VCaP (cell line): ENCODE measurements at regions not wholly inside any gene's neighbourhood (a gene's known extent, or its start where the extent isn't known, plus 50 kb on each side); places are given as distances from the start of the nearest gene placed in this dataset.
"Not testable (repeated sequence)": the region's sequence is repeated elsewhere in the genome, so short reads cannot be mapped to it uniquely, and the experiment has no call there.

Source experiments
- H3K27ac ChIP-seq: fragments of 450-650 bp; 2 replicates; pipeline ENCODE4 v1.5.1; 2017
- TF ChIP-seq, protein P1 (sequence below): fragments of 450-650 bp; conservative IDR thresholded peaks from 2 replicates; pipeline ENCODE4 v1.5.1; 2017; ENCODE audit warnings: mild to moderate bottlenecking, moderate library complexity

DNA sequence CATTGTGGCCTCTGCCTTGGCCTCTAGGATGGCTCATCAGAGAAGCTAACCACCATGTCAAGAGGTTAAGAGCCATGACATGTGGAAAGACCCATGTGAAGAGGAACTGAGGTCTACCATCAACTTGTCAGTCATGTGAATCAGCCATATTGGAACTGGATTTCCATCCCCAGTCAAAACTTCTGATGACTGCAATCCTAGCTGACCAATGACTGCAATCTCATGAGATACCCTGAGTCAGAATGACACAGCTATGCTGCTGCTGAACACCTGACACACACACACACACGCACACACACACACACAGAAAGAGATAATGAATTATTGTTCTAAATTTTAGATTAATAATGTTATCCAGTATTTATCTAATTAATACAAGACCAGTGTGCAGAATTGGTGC, 337.5 kb upstream of the LMCD1 start:
- TF ChIP-seq, protein P1, sequence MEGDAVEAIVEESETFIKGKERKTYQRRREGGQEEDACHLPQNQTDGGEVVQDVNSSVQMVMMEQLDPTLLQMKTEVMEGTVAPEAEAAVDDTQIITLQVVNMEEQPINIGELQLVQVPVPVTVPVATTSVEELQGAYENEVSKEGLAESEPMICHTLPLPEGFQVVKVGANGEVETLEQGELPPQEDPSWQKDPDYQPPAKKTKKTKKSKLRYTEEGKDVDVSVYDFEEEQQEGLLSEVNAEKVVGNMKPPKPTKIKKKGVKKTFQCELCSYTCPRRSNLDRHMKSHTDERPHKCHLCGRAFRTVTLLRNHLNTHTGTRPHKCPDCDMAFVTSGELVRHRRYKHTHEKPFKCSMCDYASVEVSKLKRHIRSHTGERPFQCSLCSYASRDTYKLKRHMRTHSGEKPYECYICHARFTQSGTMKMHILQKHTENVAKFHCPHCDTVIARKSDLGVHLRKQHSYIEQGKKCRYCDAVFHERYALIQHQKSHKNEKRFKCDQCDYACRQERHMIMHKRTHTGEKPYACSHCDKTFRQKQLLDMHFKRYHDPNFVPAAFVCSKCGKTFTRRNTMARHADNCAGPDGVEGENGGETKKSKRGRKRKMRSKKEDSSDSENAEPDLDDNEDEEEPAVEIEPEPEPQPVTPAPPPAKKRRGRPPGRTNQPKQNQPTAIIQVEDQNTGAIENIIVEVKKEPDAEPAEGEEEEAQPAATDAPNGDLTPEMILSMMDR: no peak
- no peak overlapping the region for H3K27ac ChIP-seq

DNA sequence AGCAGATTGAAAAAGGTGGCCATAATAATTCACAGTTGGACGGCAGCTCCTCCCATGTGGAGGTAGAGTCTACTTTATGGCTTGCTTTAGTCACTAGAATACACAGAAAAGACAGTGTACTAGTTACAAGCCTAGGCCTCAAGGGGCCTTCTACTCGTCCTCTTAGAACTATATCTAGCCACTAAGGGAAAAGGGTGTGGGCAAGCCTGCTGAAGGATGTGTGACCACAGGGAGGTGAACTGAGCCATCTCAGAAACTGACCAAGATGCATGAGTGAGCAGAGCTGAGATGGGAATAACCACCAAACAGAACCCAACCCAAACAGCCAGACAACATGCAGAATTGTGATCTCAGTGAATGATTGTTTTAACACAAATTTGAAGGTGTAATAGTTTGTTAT, 335.6 kb upstream of the LMCD1 start:
- no peak overlapping the region for H3K27ac ChIP-seq
- TF ChIP-seq, protein P1: no peak

DNA sequence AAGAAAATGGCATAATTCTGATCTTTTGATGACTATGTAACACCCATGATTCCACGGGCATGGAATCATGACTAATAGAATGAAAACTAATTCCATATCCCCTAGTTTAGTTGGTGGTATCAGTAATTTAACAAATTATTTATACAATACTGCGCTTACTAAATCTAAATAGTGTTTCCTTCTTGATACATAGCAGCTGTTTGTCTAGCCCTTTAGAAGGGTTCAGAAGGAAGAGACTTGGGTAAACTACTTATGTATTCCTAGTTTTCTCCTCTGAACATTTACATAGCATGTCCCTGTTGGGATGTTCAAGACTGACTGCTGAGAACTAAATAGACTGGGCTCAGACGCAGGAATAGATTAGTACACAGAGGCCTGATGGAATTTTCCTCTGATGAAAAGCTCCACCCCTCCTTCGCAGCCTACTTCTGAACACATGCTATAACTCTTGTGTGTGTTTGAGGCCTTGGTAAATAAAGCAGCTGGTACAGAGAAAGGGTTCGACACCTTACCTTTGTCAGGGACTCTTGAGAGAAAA, 330.6 kb upstream of the LMCD1 start:
- TF ChIP-seq, protein P1: no peak
- H3K27ac ChIP-seq: peak overlapping the region; percentile 16; the same call in 1 of the 2 replicates

DNA sequence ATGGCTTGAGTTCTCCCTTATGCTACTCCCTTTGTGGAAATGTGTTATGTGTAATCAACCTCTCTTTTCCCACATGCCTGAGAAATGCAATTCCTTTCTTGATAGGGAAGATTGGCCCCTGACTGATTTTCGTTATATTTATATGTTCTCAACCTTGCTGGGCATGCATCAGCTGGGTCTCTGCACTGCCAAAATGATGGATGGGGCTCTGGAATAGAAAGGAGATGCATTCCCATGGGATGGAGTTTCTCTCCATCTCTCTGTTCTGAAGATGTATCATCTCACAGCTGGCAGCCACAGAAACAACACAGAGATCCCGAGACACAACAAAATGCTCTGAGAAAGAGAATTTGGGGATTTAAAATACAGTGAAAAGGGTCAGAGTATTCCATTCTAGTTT, 327.7 kb upstream of the LMCD1 start:
- TF ChIP-seq, protein P1: no peak

DNA sequence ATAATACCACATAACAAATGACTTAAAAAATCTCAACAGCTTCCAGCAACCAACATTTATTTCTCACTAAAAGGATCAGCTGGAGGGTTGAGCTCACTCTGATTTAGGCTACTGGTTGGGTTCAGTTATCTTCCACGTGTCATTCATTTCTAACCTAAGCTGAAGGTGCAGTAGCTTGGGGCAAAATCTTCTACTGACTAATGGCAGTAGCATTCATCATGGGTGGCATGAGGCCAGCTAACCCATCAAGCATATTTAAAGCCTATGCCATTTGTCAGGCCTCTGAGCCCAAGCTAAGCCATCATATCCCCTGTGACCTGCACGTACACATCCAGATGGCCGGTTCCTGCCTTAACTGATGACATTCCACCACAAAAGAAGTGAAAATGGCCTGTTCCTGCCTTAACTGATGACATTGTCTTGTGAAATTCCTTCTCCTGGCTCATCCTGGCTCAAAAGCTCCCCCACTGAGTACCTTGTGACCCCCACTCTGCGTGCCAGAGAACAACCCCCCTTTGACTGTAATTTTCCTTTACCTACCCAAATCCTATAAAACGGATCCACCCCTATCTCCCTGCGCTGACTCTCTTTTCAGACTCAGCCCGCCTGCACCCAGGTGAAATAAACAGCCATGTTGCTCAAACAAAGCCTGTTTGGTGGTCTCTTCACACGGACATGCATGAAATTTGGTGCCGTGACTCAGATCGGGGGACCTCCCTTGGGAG, 324.7 kb upstream of the LMCD1 start:
- not testable (repeated sequence) for H3K27ac ChIP-seq

More for the DNA sequence above, 327.7 kb upstream of the LMCD1 start:
- no peak overlapping the region for H3K27ac ChIP-seq

DNA sequence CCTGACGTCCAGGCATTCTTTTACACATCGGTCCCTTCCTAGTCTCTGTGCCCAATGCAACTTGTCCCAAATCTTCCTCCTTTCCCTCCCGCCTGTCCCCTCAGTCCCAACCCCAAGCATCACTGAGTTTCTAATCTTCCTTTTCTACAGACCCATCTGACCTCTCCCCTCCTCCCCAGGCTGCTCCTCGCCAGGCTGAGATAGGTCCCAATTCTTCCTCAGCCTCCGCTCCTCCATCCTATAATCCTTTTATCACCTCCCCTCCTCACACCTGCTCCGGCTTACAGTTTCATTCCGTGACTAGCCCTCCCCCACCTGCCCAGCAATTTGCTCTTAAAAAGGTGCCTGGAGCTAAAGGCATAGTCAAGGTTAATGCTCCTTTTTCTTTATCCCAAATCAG, 323.1 kb upstream of the LMCD1 start:
- not testable (repeated sequence) for H3K27ac ChIP-seq

DNA sequence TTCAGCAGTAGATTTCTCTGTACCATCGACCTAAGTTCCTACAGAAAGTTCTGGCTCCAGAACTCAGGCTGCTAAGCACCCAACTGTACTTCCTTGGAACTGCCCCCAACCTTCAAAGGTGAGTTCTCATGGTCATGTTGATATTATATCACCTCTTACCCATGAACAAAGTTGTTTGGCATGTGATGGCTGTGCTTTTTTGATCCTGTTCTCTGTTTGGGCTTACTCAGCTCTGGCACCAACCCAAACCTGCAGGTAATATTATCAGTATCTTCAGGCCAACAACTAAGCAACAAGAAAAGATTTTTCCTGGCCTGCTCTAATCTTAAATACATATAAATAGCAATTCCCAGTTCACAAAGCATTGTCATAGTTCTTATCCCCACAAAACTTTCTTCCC, 318.7 kb upstream of the LMCD1 start:
- TF ChIP-seq, protein P1: no peak
- no peak overlapping the region for H3K27ac ChIP-seq

DNA sequence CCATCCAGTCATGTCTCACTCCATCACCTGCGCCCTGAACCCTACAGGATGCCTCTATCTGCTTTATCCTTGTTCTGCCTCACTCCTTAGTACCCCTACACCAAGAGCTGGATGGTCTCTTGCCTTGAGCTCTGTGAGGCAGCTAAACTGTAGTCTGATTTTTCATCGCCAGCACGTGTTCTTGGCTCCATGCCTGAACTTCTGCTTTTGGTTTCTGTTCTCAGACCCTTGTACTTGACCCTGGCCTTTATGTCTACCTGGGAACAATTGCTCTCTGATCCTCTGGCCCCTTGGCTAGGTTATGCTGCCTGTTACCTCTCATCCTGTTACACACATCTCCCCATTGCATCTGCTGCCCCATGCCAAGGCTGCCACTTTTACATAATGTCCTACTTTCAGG, 318.0 kb upstream of the LMCD1 start:
- H3K27ac ChIP-seq: no peak overlapping the region
- TF ChIP-seq, protein P1: no peak

DNA sequence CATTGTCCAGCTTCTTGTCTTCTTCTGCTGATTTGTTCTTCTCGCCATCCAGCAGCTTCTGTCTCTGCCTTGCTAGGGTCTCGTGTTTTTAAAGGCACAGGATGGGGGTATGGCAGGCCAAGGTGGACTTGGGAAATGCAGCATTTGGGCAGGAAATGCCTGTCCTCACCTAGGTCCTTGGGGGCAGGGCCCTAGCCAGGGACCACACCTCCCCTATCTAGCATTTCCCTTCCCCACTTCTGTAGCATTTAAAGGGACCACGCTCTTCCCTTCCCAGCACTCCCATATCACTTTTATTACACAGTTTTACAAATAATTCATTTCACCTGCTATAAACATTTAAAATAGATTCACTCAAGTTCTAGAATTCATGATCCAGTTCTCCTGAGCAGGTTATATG, 315.4 kb upstream of the LMCD1 start:
- TF ChIP-seq, protein P1: no peak
- no peak overlapping the region for H3K27ac ChIP-seq
